HEK293T (cell line): ENCODE measurements at regions not wholly inside any gene's neighbourhood (a gene's known extent, or its start where the extent isn't known, plus 50 kb on each side); places are given as distances from the start of the nearest gene placed in this dataset.

Experiments
- BHLHE40 ChIP-seq: fragments of 450-650 bp; IDR thresholded peaks from 2 replicates; pipeline ENCODE4 v1.6.1; 2016; ENCODE audit warnings: mild to moderate bottlenecking, moderate library complexity, borderline replicate concordance
- HDGF ChIP-seq: fragments of 450-650 bp; IDR thresholded peaks from 2 replicates; pipeline ENCODE4 v1.6.1; 2017; ENCODE audit warnings: antibody characterized with exemption, borderline replicate concordance
- LEF1 ChIP-seq: fragments of 450-650 bp; IDR thresholded peaks from 2 replicates; pipeline ENCODE4 v1.6.1; 2017; ENCODE audit warnings: mild to moderate bottlenecking, borderline replicate concordance
- NFRKB ChIP-seq: fragments of 450-650 bp; IDR thresholded peaks from 2 replicates; pipeline ENCODE4 v1.6.1; 2016; ENCODE audit warnings: mild to moderate bottlenecking, moderate library complexity
- SP1 ChIP-seq: fragments of 450-650 bp; IDR thresholded peaks from 2 replicates; pipeline ENCODE4 v1.6.1; 2017
- TARDBP ChIP-seq: fragments of 450-650 bp; IDR thresholded peaks from 2 replicates; pipeline ENCODE4 v1.6.1; 2016

DNA sequence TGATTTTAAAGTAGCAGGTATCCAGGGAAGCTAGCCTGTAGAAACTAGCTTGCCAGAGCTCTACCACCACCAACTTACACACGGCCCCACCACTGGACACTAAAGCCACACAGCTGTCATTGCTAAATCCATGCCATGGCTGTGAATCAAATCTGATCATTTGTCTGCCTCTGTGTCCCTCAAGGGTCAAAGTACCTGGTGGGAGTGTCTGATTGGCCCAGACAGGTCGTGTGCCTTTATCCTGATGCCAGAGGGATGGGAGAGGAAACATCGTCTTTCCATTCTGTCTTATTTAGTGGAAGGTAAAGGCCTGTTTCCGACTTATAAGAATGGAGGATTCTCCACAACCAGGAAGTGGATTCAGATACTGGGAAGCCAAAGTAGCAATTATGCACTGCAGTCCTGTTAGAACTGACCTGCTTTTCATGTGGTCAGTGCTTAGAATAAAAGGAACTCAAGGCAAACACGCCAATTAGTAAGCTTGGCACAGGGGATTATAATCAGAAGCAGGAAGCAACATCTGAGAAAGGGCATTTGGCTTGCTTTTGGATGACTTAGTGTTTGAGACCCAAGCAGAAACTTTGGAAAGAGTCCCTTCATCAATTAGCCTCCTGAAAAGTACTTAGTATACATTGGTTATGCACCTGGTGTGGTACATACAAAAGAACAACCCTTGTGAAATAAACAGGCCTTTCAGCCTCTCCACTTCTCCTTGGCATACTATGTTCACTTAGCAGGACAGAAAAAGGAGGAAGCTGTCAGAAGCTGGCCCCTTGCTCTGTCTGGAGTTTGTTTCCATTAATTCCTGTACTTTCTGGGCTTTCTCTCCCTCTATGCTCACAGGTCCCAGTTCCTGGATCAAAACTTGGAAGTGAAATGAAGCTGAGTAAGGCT, 192.4 kb downstream of the NUFIP1 start:
- TF ChIP-seq SP1 (no peak), LEF1 (no peak), BHLHE40 (no peak), NFRKB (no peak), HDGF (no peak), TARDBP (no peak)
